Upper lobe of right lung (tissue), 1 donor: ENCODE measurements at regions not wholly inside any gene's neighbourhood (a gene's known extent, or its start where the extent isn't known, plus 50 kb on each side); places are given as distances from the start of the nearest gene placed in this dataset.

ENCODE experiments used
- ATAC-seq: fragments of 200-7000 bp; cut with Tn5 transposase; one replicate; pipeline ENCODE4 v1.9.1; 2020; ENCODE audit warnings: mild to moderate bottlenecking, moderate library complexity
- DNase-seq: peaks from one replicate; pipeline ENCODE4 v3.0.0-alpha.2; 2020
- H3K27ac ChIP-seq: fragments of 200-600 bp; one replicate; pipeline ENCODE4 v1.8.0; 2022
- H3K27me3 ChIP-seq: fragments of 200-600 bp; one replicate; pipeline ENCODE4 v1.8.0; 2022; ENCODE audit warnings: mild to moderate bottlenecking
- H3K36me3 ChIP-seq: fragments of 200-600 bp; one replicate; pipeline ENCODE4 v1.8.0; 2022
- H3K4me1 ChIP-seq: fragments of 200-600 bp; one replicate; pipeline ENCODE4 v1.8.0; 2022
- H3K4me3 ChIP-seq: fragments of 200-600 bp; one replicate; pipeline ENCODE4 v1.8.0; 2022; ENCODE audit warnings: mild to moderate bottlenecking
- H3K9me3 ChIP-seq: fragments of 200-600 bp; one replicate; pipeline ENCODE4 v1.8.0; 2022
- CTCF ChIP-seq: fragments of 200-600 bp; IDR thresholded peaks from one replicate; pipeline ENCODE4 v1.8.0; 2022; ENCODE audit warnings: antibody characterized with exemption
- intact Hi-C: fragments of 100-400 bp; cut with DNase I; formaldehyde crosslinking; loops from one replicate; pipeline ENCODE4 v1.11.0; 2022
- donor health status: DM: no; HTN: yes; CAD: no; lungs with severe emphysema.

GRCh38 chr9:106643211-106643930, 219.6 kb upstream of the ZNF462 start:
- intact Hi-C loops: no loop called here

GRCh38 chr9:106644661-106645060, 218.3 kb upstream of the ZNF462 start:
- Histone ChIP-seq H3K27ac (no peak overlapping the region), H3K36me3 (no peaks in the 10 kb centered on the region), H3K9me3 (no peaks in the 10 kb centered on the region), H3K27me3 (no peaks in the 10 kb centered on the region), H3K4me3 (no peak overlapping the region), H3K4me1 (no peaks in the 10 kb centered on the region)
- intact Hi-C loops: no loop called here
- no peak for TF ChIP-seq CTCF
- DNase-seq: no peak
- no peak for ATAC-seq

More at GRCh38 chr9:106643211-106643930, 219.6 kb upstream of the ZNF462 start:
- DNase-seq (no peak), ATAC-seq (no peak)
- Histone ChIP-seq H3K27me3 (no peaks in the 10 kb centered on the region), H3K9me3 (no peaks in the 10 kb centered on the region), H3K27ac (no peak overlapping the region), H3K4me3 (no peak overlapping the region), H3K4me1 (no peaks in the 10 kb centered on the region), H3K36me3 (no peaks in the 10 kb centered on the region)
- no peak for TF ChIP-seq CTCF

- Histone ChIP-seq H3K27ac (no peak overlapping the region), H3K4me1 (no peaks in the 10 kb centered on the region), H3K4me3 (no peak overlapping the region), H3K36me3 (no peaks in the 10 kb centered on the region), H3K27me3 (no peaks in the 10 kb centered on the region), H3K9me3 (no peaks in the 10 kb centered on the region)
- DNase-seq (no peak), ATAC-seq (no peak)
- TF ChIP-seq CTCF: peak; percentile 16
- intact Hi-C loops: no loop called here
These were observed 214.2 kb upstream of the ZNF462 start for GRCh38 chr9:106648799-106649198.

GRCh38 chr9:106649664-106650063, 213.3 kb upstream of the ZNF462 start:
- H3K4me3 ChIP-seq: no peak overlapping the region

GRCh38 chr9:106653213-106653612, 209.8 kb upstream of the ZNF462 start:
- intact Hi-C loops: no loop called here
- Histone ChIP-seq H3K4me1 (no peaks in the 10 kb centered on the region), H3K4me3 (no peak overlapping the region), H3K36me3 (no peaks in the 10 kb centered on the region), H3K9me3 (no peaks in the 10 kb centered on the region), H3K27ac (no peak overlapping the region), H3K27me3 (no peaks in the 10 kb centered on the region)
- DNase-seq (no peak), ATAC-seq (no peak)
- no peak for TF ChIP-seq CTCF

More at GRCh38 chr9:106649664-106650063, 213.3 kb upstream of the ZNF462 start:
- Histone ChIP-seq H3K4me1 (no peaks in the 10 kb centered on the region), H3K9me3 (no peaks in the 10 kb centered on the region), H3K27me3 (no peaks in the 10 kb centered on the region), H3K27ac (no peak overlapping the region), H3K36me3 (no peaks in the 10 kb centered on the region)
- ATAC-seq (no peak), DNase-seq (no peak)
- intact Hi-C loops: no loop called here
- TF ChIP-seq CTCF: no peak

GRCh38 chr9:106655966-106656365, 207.0 kb upstream of the ZNF462 start:
- no peak for TF ChIP-seq CTCF
- Histone ChIP-seq H3K27me3 (no peaks in the 10 kb centered on the region), H3K4me1 (no peaks in the 10 kb centered on the region), H3K4me3 (no peak overlapping the region), H3K9me3 (no peaks in the 10 kb centered on the region), H3K36me3 (no peaks in the 10 kb centered on the region), H3K27ac (no peak overlapping the region)
- ATAC-seq (no peak), DNase-seq (no peak)
- intact Hi-C loops: no loop called here
